HG03039 (cell line): ENCODE measurements at regions not wholly inside any gene's neighbourhood (a gene's known extent, or its start where the extent isn't known, plus 50 kb on each side); places are given as distances from the start of the nearest gene placed in this dataset.

Source experiments
- ATAC-seq: cut with Tn5 transposase; IDR thresholded peaks from one replicate; pipeline ENCODE4 v1.9.1; 2021; ENCODE audit warnings: mild to moderate bottlenecking, moderate library complexity; ENCODE audit not compliant: unreplicated experiment

GRCh38 chr6:149212206-149212605 is 105.3 kb upstream of the TAB2 start:
- no peak for ATAC-seq

- peak; percentile 34 for ATAC-seq
Measured at GRCh38 chr6:149212892-149213801, 104.4 kb upstream of the TAB2 start.

GRCh38 chr6:149213829-149214228 is 103.7 kb upstream of the TAB2 start:
- no peak for ATAC-seq

GRCh38 chr6:149216459-149216858 is 101.1 kb upstream of the TAB2 start:
- no peak for ATAC-seq

DNA sequence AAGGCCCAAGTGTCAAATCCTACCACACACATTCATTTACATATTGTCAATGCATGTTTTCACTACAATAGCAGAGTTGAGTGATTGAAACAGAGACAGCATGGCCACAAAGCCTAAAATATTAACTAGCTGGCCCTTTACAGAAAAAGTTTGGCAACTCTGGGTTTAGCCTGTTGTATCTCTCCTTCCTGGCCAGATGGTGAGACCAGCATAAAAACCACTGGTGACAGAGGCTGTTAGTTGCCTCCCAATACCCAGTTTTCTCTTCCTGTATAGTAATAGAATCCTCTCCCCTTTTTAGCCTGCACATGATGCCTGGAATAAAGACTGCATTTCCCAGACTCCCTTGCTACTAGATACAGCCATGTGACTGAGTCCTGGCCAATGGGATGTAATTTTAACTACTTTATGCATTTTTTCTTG is 100.0 kb upstream of the TAB2 start:
- ATAC-seq = peak; percentile 44

DNA sequence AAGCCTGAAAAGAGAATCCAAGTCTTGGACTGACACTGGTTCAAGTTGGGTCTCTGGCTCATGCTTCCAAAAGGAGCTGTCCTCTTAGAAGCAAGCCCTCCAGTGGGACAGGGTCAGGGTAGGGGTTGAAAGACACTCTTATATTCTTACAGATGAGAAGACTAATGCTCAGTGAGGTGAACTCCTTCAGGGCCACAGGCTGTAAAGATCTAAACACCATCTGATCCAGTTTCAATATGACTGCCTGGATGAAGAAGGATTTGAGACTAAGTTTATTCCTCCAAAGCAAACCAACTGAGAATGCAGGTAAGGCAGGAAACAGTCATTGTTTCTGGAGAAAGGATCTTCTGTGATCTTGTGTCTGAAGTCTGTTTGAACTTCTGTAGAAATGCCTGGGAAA is 99.0 kb upstream of the TAB2 start:
- no peak for ATAC-seq

- ATAC-seq = no peak
Measured at GRCh38 chr6:149218915-149219314, 98.6 kb upstream of the TAB2 start.

GRCh38 chr6:149220882-149221773 is 96.4 kb upstream of the TAB2 start:
- ATAC-seq = no peak

GRCh38 chr6:149221774-149222070 is 95.8 kb upstream of the TAB2 start:
- ATAC-seq = no peak

- no peak for ATAC-seq
Measured at GRCh38 chr6:149223120-149223903, 94.2 kb upstream of the TAB2 start.

GRCh38 chr6:149223904-149224351 is 93.6 kb upstream of the TAB2 start:
- no peak for ATAC-seq

DNA sequence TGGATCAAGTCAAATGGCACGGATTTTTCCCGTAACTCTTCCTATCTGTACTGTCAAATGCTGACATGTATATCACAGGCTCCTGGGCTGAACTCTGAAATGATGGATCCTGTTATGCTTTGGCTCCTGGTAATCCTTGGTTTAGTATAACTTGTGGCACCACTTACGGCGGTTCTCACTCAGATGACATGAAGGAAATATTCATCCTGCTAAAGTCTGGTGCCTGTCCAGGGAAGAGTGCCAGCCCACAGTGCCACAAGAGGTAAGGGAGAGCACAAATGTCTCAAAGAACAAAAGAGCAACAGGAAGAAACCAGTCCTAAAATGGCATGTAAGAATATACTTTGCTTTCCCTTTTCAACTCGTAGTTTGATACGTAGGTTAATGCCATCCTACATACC is 93.1 kb upstream of the TAB2 start:
- no peak for ATAC-seq

GRCh38 chr6:149225370-149225769 is 92.1 kb upstream of the TAB2 start:
- ATAC-seq = no peak

GRCh38 chr6:149225946-149226345 is 91.6 kb upstream of the TAB2 start:
- no peak for ATAC-seq

- ATAC-seq = no peak
Measured at GRCh38 chr6:149227796-149228195, 89.7 kb upstream of the TAB2 start.

GRCh38 chr6:149228311-149228955 is 89.1 kb upstream of the TAB2 start:
- no peak for ATAC-seq

- ATAC-seq = no peak
Measured at GRCh38 chr6:149229096-149229495, 88.4 kb upstream of the TAB2 start.

GRCh38 chr6:149230712-149231460 is 86.6 kb upstream of the TAB2 start:
- no peak for ATAC-seq

DNA sequence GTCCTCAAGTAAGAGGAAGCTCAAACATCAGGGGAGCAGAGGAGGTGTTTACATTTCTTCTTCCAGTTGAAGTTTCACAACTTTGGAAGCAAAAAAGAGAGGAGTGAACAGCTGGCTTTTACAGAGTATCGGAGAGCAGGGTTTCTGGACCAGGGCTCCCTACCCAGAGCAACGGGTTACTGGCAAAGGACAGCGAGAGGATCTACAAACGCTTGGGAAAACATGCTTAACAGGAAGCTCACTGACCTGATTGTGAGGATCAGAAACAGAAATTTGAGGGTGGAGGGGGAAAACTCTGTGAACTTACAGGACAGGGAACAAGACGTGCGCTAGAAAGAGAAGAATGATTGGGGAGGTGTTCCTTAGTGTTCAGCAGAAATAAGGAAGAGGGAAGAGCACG is 85.7 kb upstream of the TAB2 start:
- ATAC-seq = no peak
